CD4-positive, alpha-beta T cell treated with Interleukin-21 for 1 hour (primary cell): ENCODE measurements at regions not wholly inside any gene's neighbourhood (a gene's known extent, or its start where the extent isn't known, plus 50 kb on each side); places are given as distances from the start of the nearest gene placed in this dataset.

Source experiments
- DNase-seq: peaks from one replicate; pipeline ENCODE4 v3.0.0-alpha.2; 2020

DNA sequence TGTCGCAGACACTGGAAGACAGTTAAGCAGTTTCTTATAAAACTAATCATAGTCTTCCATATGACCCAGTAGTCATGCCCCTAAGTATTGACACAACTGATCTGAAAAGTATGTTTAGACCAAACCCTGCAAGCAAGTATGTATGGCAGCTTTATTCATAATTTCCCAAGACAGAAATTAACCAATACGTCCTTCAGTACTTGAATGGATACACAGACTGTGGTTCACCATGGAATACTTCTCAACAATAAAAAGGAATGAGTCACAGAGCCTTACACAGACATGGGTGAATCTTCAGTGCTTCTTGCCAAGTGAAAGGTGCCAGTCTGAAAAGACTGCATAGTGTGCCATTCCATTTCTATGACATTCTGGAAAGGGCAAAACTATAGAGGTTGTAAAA, 50.2 kb upstream of the AKR1E2 start:
- DNase-seq, result no peak

DNA sequence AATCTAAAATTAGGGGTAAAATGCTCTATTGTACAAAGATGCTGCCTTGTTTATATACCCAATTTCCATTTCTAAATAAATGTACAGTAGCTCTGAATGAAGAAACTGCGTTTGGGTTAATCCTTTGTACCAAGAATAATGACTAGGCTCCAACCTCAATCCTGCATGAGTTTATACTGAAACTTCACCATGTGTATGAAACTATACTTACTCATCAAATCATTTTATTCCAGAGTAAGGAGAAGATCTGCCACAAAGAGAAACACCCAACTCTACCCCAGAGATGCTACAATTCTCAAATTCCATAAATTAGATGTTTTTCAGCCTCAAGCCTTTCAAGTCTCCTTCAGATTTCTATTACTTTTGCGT, 53.8 kb upstream of the AKR1E2 start:
- DNase-seq, result no peak

DNA sequence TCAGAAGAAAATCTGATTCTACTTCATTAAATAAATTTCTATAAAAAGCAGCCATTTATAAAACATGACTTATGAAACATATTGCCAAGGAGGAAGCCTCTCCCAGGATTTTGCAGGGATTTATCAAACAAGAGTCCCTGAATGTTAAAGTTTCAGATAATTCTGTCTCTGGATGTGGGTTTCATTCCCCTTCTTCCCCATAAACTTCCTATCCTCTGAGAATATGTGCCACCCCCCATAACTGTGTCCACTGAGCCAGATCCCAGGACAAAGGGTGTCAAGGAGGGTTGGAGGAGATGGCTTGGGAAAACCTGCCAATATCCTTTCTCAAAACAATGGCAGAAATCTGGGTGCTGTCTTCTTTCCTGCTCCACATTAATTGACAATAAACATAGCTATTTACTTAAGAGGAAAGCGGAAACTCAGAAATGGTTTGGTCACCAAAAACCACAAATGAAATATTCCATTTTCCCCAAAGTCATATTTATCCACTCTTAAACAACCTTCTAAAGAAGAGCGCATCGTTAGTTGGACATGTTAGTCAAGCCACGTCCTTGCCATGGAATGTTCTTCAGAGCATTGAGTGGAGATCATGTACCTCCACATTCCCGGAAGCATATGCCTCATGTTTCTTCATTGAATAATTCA, 54.3 kb upstream of the AKR1E2 start:
- no peak for DNase-seq

DNA sequence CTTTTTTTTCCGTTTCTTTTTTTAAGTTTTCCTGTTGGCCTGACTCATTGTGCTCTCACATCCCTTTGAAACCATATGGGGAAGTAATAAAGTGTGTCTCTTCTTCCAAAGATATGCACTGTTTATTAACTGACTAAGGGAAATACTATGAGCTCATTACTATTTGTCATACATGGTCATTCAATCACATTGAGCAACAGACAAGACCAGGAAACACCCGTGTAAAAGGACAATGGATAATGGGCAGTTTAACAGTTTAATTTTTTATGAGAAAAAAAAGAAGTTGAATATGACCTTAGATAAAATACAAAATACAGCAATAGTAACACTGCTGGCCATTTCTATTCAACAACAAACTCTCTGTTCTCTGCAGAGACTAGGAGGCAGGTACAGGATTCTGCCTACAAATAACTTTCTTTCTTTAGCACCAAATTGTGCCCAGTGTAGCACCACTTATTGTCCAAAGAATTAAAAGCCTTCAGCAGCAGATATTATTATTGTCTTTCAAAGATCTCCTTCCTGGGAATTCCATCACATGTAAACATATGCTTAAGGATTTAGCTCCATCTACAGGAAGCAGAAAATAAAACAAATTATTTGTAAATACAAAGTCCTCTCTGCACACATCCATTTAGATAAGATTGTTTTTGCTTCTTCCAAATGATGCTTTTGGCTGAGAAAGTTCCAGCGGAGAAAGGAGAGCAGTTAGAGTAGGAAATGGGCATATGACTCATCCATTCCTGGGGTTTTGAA, 55.0 kb upstream of the AKR1E2 start:
- peak; percentile 4 for DNase-seq

DNA sequence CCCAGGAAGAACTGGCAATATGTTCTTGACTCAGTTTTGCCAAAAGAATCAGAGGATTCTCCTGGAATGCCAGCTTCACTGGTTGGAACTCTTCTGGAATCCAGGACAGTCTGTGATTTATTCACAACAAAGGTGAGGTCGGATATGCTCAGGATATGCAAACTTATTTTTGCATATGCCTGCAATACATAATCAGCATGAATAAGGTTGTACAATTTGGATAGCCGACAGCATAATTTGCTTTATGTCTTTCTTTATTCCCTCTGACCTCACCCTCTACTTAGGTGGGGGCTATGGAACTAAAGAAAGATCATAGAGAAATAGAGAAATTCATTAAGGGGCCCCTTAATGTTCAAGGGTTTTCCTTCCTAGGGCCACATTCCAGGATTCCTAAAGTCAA, 57.6 kb upstream of the AKR1E2 start:
- DNase-seq, result no peak

DNA sequence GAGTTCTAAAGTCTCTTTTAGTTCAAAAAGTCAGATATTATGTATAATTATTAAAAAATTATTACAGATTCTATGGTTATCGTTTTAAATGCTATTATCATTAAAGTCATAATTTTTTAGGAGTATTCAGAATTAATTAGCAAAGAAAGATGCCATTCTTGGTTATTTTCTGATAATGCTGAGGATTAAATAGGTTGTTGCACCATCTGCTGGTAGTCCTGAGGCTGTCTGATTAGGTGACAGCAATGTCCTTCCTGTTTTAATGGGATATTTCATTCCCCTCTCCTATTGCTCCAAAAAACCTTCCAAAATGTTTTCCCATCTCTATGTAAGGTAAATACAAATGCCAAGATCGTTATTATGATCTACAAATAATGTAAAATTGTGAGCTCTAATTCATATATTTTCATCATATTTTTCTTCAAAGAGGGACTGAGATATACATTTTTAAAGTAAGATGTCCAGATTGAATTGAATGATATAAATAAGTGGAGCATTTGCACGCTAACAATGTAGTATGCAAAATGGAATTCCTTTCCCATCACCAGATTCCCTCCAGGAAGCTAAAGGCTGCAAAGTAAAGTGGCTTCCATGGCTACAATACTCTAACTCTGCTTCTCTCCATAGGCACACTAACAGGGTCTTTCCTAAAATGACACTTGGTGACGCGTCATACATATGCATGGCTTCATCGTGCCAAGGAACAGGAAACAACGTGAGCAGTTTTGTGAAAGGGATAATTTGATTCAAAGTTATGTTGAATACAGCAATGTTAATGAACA, 58.8 kb upstream of the AKR1E2 start:
- peak; percentile 46 for DNase-seq

DNA sequence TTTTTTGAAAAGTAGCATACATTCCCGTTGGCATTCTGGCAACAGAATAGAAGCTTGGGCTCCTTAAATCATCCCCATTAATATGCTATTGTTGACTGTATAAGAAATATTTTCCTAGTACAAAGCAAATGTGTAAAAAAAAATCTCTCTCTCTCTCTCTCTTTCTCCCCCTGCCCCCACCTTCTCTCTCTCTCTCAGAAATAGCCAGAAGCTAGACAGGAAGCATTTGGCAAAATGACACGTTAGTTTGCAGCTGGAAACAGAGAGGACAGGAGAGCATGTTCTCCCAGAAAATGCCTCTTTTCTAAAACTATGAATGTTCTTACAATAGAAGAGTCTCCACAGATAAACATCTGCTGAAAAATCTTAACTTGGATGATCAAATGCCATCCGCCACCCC, 59.6 kb upstream of the AKR1E2 start:
- no peak for DNase-seq

DNA sequence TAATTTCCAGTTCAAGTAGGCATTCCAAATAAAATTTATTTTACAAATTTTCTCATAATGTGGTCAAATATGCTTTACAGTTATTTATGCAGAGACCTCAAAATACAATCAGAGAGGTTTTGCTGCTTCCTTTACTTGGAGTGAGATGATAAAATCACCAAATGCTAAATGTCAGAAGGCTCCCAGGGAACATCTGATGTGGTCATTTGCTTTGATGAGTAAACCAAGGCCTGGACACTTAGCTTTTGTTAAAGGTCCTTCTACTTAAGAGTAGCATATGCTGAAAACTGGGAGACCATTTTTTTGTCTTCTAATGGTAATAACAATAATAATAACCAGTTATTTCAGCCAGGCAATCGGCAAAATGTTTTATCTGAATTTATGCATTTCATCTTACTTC, 60.6 kb upstream of the AKR1E2 start:
- DNase-seq, result no peak

DNA sequence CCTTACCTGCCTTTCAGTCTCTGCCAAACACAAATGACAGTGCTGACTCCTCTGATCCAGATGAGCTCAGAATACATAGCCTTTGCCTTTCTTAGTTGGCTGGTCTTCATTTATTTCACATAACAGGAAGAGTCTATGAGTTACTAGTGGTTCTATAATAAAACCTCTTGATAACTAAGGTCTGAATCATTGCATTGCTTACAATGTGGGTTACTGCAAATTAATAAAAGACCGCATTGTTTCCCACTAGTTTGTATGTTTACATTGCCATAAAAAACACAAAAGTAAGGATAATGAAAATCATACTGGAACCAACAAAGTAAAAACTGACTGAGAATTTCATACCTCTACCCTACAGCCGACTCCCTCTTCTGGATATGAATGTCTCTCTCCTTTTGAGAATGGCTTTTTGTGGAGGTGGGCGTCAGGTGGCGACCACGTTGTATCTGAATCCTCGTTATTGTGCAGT, 62.0 kb upstream of the AKR1E2 start:
- DNase-seq, result no peak

DNA sequence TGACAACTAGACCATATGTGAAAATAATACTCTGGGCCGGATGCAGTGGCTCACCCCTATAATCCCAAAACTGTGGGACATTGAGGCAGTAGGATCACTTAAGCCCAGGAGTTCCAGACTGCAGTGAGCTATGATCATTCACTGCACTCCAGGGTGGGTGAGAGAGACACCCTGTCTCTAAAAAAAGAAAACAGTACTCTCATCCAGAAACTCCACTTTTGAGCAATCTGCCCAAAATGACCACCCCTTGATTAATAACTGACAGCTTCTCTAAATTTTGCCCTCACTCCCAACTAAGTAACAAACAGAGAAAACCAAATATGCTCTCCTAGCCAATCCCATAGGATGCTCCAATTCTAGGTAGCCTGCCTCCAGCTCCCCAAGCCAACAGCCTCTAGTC, 62.5 kb upstream of the AKR1E2 start:
- DNase-seq, result no peak

DNA sequence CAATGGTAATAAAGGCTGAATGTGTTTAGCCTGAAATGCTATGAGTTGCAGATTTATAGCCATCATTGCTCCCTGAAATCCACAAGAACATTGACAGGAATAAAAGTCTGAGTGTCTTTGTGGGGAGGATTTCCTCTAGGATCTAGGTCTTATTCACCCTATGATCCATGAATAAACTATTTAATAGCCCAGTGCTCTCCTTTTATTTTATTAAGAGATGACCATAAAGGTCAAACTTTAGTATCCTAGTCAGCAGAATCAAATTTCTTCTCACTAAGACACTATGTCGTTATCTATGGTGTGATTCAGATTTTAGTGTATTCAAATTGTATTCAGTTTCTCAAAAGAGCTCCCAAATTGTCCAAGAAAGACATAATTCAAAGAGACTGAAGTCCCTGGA, 67.8 kb upstream of the AKR1E2 start:
- DNase-seq, result no peak

DNA sequence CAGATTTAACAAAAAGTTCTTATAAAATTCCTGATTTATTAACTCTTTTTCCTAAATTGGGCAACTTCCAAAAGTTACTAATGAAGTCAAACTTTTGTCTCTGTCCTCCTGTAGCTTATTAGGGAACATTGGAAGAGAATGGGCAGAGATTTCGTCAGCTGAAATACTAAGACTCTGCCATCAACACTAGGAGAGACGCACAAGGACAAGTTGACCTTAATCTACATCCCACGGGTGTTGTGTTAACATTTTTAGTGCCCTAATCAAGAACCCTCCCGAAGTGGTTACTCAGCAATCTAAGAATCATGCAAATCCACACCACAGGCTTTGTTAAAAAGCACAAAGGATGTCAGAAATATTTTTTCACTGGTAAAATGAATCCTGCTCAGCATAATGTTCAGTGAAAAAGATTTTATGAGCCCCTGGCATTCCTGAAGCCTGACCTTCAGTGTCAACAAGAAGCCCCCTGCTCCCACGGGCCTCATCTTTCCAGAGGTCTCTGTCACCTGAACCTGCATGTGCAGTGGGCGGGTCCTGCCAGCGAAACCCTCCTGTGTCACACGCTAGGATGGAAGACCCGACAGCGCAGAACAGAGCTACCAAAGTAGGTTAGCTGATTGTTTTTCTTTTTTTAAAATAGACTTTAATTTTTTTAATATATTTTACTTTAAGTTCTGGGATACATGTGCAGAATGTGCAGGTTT, 70.6 kb upstream of the AKR1E2 start:
- no peak for DNase-seq

DNA sequence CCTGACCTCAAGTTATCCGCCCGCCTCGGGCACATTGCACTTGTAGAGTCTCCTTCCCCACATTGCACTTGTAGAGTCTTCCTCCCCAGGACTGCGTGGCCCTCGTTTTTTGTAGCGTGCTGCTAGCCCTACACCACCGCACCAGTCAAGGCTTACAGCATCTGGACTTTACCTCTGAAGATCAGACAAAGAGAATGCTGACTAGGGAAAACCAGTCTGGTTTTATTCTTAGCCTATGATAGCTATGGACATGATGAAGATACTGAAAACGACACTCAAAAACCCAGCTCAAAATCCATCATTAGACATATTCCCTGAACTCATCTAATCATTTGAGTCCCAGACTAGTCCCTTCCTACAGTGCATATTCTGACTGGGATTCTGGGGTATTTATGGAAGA, 71.9 kb upstream of the AKR1E2 start:
- DNase-seq, result no peak

DNA sequence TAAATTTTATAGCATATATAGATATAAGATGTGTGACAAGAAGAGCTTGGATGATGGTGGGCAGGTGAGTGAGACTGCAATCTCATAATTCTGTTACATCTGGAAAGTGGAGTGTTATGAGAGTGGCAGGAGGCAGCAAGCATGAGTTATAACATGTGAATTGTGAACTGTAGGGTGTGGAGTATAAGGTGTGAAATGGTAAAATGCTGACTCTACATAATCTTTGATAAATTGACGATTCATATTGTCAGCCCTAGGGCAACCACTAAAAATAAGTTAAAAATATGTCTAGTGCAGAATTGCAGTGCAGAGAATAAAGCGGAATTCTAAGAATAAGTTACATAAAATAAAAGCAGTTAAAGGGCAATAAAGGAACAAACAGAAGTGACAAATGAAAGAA, 74.8 kb upstream of the AKR1E2 start:
- no peak for DNase-seq

DNA sequence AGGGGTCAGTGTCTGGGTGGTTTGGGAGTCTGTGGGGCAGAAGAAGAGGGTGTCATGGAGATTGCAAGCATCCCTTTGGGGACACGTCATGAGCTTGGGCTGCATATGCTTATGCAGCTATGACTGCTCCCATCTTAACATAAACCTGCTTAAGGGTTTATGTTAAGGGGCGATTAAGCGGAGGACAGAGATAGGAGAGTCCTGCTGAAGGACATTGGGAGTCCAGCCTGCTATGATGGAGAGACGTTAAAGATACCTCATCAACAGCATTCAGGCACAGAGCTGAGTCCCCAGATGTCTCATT, 76.8 kb upstream of the AKR1E2 start:
- DNase-seq, result no peak

DNA sequence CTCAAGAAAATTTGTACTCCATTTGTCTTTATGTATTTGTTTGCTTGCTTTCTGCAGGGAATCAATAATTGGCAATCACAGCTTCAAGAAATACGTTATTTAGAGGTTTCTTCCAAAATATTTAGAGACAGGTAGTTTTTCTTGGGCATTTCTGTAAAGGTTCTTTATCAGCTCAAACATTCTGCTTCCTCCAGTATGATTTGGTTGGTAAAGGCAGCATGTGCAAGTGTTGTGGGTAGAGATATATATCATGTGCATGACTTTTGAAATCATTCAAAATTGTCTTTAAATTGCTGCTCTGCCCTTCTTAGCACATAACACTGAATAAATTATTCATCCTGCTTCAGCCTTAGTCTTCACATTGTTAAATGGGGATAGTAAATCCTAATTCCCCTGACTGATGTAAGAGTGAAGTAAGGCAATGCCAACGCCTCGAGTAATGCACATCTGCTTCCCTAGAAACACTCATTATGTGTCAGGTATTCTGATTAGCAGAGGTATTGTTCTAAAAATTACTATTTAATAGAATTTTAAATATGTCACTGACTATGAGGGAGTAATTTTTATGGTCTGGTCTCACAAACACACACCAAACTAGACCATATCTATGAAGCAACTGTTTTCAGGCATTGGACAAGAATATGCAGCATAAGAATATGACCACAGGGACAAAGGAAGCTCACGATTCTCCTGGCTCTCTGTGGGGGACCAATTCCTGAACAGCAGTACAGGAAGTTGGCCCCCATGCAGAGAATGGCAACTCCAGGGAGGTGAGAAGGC, 77.3 kb upstream of the AKR1E2 start:
- no peak for DNase-seq

DNA sequence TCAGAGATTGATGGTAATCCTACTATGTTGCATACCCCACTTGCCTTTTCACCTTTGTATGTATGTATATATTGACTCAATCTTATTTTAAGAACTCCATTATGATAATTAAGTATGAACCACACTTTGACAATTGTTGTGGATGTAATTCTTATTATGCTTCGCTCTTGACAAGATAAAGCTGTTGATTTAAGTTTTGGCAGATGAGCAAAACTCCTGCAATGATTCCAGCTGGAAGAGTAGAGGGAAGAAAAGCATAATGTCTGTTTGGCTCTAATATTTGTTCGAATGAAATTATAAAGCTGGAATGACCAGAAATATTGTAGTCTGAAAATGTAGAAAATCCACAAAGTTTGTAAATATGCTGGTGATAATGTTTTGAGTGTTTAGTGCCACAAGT, 83.8 kb upstream of the AKR1E2 start:
- no peak for DNase-seq

DNA sequence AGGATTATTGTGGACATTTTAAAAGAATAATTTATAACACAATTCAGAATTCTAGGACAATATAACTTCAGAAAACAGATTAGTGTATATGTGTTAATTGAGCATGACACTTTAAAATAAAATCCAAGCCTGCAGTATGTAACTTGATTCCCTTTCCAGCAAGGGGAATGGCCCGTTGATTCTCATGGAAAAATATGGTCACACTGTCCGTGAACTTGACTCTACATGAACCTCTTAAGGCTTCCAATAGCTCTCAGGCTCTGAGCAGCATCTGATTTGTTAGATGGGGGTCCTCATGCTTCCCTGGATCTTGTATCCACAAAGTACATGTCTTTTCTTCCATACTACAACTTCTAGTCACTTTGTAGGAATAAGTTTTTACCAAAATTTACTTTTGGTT, 85.5 kb upstream of the AKR1E2 start:
- DNase-seq, result no peak

DNA sequence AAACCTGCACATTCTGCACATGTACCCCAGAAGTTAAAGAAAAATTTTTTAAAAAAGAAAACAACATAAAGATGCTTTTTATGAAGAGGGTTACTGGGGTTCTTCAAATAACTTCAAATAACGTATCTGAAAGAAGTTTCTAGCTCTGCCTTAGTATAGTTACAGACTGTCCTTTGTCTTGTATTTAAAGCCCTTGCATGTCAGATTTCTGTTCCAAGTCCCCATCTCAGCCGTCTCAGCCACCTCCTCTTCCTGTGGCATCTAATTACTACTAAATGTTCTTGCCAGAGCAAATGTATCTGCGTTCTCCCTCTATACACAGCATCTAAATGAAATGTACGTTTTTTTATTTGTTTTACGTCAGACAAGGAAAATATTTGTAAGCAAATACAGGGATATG, 89.4 kb upstream of the AKR1E2 start:
- DNase-seq, result no peak

DNA sequence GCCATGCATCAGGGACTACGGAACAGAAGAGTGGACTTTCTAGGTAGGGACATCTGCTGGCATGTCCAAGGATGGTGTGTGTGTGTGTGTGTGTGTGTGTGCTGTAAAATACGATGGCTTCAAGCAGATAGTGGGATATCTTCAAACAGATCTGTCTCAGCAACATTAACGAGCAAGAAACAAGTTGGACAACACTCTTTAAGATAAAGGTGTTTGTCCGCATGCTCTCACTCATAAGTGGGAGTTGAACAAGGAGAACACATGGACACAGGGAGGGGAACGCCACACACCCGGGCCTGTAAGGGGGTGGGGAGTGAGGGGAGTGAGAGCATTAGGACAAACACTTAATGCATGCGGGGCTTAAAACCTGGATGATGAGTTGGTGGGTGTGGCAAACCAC, 89.8 kb upstream of the AKR1E2 start:
- no peak for DNase-seq

DNA sequence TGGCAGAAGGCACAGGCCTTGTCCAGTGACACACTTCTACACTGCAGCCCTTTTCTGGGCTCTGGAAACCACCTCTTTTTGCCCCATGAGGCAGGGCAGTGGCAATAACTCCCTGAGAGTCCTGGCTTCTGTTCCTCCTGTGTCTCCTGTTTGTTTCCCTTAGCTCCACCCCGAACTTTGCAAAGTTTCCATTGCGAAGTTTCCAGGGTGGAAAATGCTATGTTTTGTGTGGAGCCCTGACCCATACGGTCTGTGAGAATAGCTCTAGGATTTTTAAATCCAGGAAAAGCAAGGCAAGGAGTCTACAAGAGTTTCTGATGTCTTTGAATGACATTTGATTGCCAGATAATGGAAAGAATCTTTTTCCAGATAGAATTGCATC, 92.2 kb upstream of the AKR1E2 start:
- no peak for DNase-seq

DNA sequence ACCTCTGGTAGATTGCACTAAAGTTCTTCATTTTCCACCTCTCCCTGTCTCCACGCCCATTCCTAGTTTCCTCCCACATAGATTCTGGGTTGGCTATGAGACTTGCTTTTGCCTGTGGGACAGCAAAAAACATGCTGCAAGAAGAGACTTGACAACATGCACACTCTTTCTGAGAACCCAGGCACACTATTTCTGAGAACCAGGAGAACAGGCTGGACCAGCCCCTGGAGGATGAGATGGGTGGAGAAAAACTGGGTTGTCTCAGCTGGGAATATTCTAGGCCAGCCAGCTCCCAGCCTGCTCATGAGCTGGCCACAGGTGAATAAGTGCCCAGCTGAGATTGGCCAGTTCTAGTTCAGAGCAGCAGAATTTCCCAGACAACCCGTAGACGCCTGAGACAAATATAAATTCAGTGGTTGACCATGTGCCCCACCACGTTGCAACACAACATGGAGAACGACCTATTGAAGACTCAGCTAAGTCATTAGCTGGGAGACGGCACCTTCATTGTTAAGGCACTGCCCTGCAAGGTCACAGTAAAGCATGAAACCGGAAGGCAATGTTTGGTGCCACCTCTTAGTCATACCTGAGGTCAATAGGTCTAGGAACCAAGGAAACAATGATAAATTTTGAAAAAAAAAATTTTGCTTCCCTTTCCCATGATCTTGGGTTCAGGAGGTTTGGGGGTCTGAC, 92.7 kb upstream of the AKR1E2 start:
- no peak for DNase-seq
